ENCODE measurements at regions not wholly inside any gene's neighbourhood (a gene's known extent, or its start where the extent isn't known, plus 50 kb on each side); places are given as distances from the start of the nearest gene placed in this dataset.
A peak's percentile ranks its signal among the peaks of the same experiment; 100 is the strongest.

DNA sequence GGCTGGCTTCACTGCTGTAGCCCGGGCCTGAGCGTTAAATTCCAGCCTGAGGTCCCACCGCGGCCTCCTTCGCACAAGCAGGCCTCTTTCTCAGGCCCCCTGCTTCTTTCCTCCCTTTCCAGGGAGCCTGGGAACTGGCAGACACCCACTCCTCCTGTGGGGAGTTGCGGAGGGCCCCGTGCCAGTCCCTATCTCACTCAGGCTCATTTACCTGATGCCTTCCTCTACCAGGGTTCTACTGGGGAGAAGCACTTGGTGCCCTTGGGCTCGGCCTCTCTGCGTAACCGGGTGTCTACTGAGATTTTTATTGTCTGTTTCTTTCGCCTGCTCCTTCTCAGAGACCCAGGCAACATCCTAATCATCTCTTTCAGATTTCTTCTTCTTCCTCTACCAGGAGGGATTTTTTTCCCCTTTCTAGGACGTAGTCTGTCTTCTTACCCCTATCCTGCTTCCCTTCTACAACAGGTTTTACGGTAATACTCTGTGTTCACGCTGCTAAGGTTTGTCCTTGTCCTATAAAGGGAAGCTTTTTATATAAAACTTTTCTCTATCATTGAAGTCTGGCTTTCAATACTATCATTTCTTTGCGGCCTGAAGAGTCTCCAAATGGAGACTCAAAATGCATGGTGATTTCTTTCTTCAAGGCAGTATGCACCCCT is 135.4 kb upstream of the GPR12 start:
- Histone ChIP-seq H3K4me1 (ENCODE audit: control insufficient read depth in 2 of 2, insufficient read depth in 1 of 2, low read depth in 1 of 2, low read length in 2 of 2) (peaks cover 0 to 31% of the 10 kb centered on the region in 2 donors), H3K27me3 (ENCODE audit: control insufficient read depth in 3 of 3, insufficient read depth in 3 of 3, low read depth in 1 of 3, low read length in 3 of 3) (peaks cover 0 to 8% (median 2%) of the 10 kb centered on the region in 3 experiments), H2AFZ (ENCODE audit: low read length) (peak overlapping the region; percentile 56), H3K9ac (ENCODE audit: low read depth, low read length, poor library complexity) (no peak overlapping the region), H3K23ac (ENCODE audit: low read depth, low read length, poor library complexity) (peak overlapping the region; percentile 36), H3K14ac (ENCODE audit: low read length) (no peak overlapping the region), H2BK120ac (ENCODE audit: low read depth, low read length) (no peak overlapping the region), H3K4ac (ENCODE audit: low read length) (no peak overlapping the region), H2BK12ac (ENCODE audit: low read length) (no peak overlapping the region), H3K18ac (ENCODE audit: low read length) (peak overlapping the region; percentile 91), H2BK5ac (ENCODE audit: low read length) (no peak overlapping the region), H3K27ac (replicated peaks; ENCODE audit: low read length) (no peak overlapping the region), H3K4me3 (ENCODE audit: low read length in 2 of 2) (no peak overlapping the region), H4K8ac (ENCODE audit: low read depth, low read length) (peak overlapping the region; percentile 73), H3K9me3 (replicated peaks in 1 of 2; ENCODE audit: control insufficient read depth in 2 of 2, insufficient read depth in 1 of 2, low read depth in 1 of 2, low read length in 2 of 2) (no peaks in the 10 kb centered on the region), H3K79me1 (ENCODE audit: low read depth, low read length) (no peaks in the 10 kb centered on the region), H3K4me2 (ENCODE audit: insufficient read depth, low read length, poor library complexity, severe bottlenecking) (no peak overlapping the region), H4K91ac (ENCODE audit: low read depth, low read length, poor library complexity) (no peak overlapping the region), H3K36me3 (replicated peaks in 1 of 2; ENCODE audit: control insufficient read depth in 2 of 2, insufficient read depth in 2 of 2, low read length in 2 of 2) (no peaks in the 10 kb centered on the region), H2BK15ac (ENCODE audit: low read length) (peak overlapping the region; percentile 80), H2AK5ac (ENCODE audit: low read depth, low read length) (peak overlapping the region; percentile 71)
- no CpG with 5 or more reads among the region's 15 CpGs for WGBS, 2 donors (ENCODE audit: extremely low coverage in 2 of 2, insufficient read length in 2 of 2, insufficient replicate concordance in 1 of 2)
- no peak for DNase-seq (ENCODE audit: low spot score)

DNA sequence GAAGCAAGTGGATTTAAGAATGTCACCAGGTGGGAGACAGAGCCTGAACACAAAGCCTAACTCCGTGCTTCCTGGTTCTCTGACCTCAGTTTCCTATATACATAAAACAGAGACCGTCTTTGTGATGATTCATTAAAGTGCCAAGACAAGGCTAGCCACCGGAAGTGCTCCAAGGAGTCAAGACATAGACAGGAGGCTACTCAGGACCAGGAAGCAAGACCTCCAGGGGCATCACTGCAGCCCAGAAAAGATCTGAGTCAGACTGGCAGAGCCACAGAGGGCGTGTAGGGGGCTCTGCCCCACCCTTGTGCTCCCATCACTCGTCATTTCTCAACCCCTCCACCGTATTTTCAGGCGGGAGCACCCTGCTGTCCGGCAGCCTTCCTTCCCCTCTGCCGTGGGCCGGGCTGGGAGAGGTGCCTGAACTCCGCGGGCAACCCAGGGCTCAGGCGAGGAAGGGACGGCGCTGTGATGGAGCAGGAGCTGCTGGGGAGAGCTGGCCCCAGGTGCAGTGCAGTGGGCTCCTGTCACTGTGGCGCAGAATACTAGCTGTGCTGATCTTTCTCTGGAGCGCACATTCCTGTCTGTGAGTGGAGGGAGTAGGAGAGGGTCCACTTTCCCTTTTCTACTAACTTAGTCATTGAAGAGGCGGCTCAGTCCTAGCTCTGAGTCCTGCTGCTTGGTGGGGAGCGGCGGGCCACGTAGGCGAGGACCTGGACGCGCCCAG is 134.7 kb upstream of the GPR12 start:
- Histone ChIP-seq H2BK120ac (ENCODE audit: low read depth, low read length) (no peak overlapping the region), H3K27me3 (ENCODE audit: control insufficient read depth in 3 of 3, insufficient read depth in 3 of 3, low read depth in 1 of 3, low read length in 3 of 3) (peaks cover 0 to 6% (median 2%) of the 10 kb centered on the region in 3 experiments), H3K18ac (ENCODE audit: low read length) (peak overlapping the region; percentile 91), H3K36me3 (replicated peaks in 1 of 2; ENCODE audit: control insufficient read depth in 2 of 2, insufficient read depth in 2 of 2, low read length in 2 of 2) (no peaks in the 10 kb centered on the region), H3K23ac (ENCODE audit: low read depth, low read length, poor library complexity) (peak overlapping the region; percentile 81), H3K9me3 (replicated peaks in 1 of 2; ENCODE audit: control insufficient read depth in 2 of 2, insufficient read depth in 1 of 2, low read depth in 1 of 2, low read length in 2 of 2) (no peaks in the 10 kb centered on the region), H2BK15ac (ENCODE audit: low read length) (peak overlapping the region; percentile 80), H3K79me1 (ENCODE audit: low read depth, low read length) (no peaks in the 10 kb centered on the region), H3K9ac (ENCODE audit: low read depth, low read length, poor library complexity) (no peak overlapping the region), H2AK5ac (ENCODE audit: low read depth, low read length) (peak overlapping the region; percentile 71), H3K4me2 (ENCODE audit: insufficient read depth, low read length, poor library complexity, severe bottlenecking) (no peak overlapping the region), H4K91ac (ENCODE audit: low read depth, low read length, poor library complexity) (no peak overlapping the region), H3K4me3 (ENCODE audit: low read length in 2 of 2) (no peak overlapping the region), H3K4me1 (ENCODE audit: control insufficient read depth in 2 of 2, insufficient read depth in 1 of 2, low read depth in 1 of 2, low read length in 2 of 2) (peaks cover 0 to 29% of the 10 kb centered on the region in 2 donors), H3K14ac (ENCODE audit: low read length) (no peak overlapping the region), H3K27ac (replicated peaks; ENCODE audit: low read length) (no peak overlapping the region), H2AFZ (ENCODE audit: low read length) (peak overlapping the region; percentile 56), H2BK5ac (ENCODE audit: low read length) (peak overlapping the region; percentile 8), H4K8ac (ENCODE audit: low read depth, low read length) (peak overlapping the region; percentile 73), H3K4ac (ENCODE audit: low read length) (no peak overlapping the region), H2BK12ac (ENCODE audit: low read length) (no peak overlapping the region)
- WGBS, 2 donors (ENCODE audit: extremely low coverage in 2 of 2, insufficient read length in 2 of 2, insufficient replicate concordance in 1 of 2) = no CpG with 5 or more reads among the region's 24 CpGs
- no peak for DNase-seq (ENCODE audit: low spot score)

DNA sequence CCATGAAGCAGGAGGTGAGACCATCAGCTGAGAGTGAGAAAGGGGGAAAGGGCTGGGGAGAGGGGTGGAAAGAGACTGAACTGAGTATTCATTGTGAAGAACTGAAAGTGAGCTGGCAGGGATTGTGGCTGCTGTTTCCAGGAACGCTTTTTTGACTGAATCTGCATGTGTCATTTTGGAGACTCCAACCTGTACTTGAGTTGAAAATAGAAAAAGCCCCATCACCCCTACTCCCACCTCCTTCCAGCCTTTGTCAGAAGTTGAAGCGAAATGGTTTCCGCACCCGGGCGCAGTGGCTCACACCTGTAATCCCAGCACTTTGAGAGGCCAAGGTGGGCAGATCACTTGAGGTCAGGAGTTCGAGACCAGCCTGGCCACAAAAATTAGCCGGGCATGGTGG is 128.0 kb upstream of the GPR12 start:
- Histone ChIP-seq H3K4me2 (ENCODE audit: insufficient read depth, low read length, poor library complexity, severe bottlenecking) (no peak overlapping the region), H3K27ac (replicated peaks; ENCODE audit: low read length) (no peak overlapping the region), H3K4me1 (ENCODE audit: control insufficient read depth in 2 of 2, insufficient read depth in 1 of 2, low read depth in 1 of 2, low read length in 2 of 2) (no peaks in the 10 kb centered on the region), H3K4me3 (ENCODE audit: low read length in 2 of 2) (no peak overlapping the region), H3K9me3 (replicated peaks in 1 of 2; ENCODE audit: control insufficient read depth in 2 of 2, insufficient read depth in 1 of 2, low read depth in 1 of 2, low read length in 2 of 2) (no peaks in the 10 kb centered on the region), H3K79me1 (ENCODE audit: low read depth, low read length) (no peaks in the 10 kb centered on the region), H3K36me3 (replicated peaks in 1 of 2; ENCODE audit: control insufficient read depth in 2 of 2, insufficient read depth in 2 of 2, low read length in 2 of 2) (no peaks in the 10 kb centered on the region), H3K9ac (ENCODE audit: low read depth, low read length, poor library complexity) (no peak overlapping the region), H2BK5ac (ENCODE audit: low read length) (no peak overlapping the region), H3K18ac (ENCODE audit: low read length) (no peak overlapping the region), H3K27me3 (ENCODE audit: control insufficient read depth in 3 of 3, insufficient read depth in 3 of 3, low read depth in 1 of 3, low read length in 3 of 3) (no peaks in the 10 kb centered on the region), H4K91ac (ENCODE audit: low read depth, low read length, poor library complexity) (no peak overlapping the region), H4K8ac (ENCODE audit: low read depth, low read length) (no peak overlapping the region), H2BK120ac (ENCODE audit: low read depth, low read length) (no peak overlapping the region), H3K4ac (ENCODE audit: low read length) (no peak overlapping the region), H2BK12ac (ENCODE audit: low read length) (no peak overlapping the region), H2AFZ (ENCODE audit: low read length) (no peak overlapping the region), H3K14ac (ENCODE audit: low read length) (no peak overlapping the region), H2BK15ac (ENCODE audit: low read length) (no peak overlapping the region), H3K23ac (ENCODE audit: low read depth, low read length, poor library complexity) (no peak overlapping the region), H2AK5ac (ENCODE audit: low read depth, low read length) (no peak overlapping the region)
- DNase-seq (ENCODE audit: low spot score) = no peak
- no CpG with 5 or more reads among the region's 7 CpGs for WGBS, 2 donors (ENCODE audit: extremely low coverage in 2 of 2, insufficient read length in 2 of 2, insufficient replicate concordance in 1 of 2)

DNA sequence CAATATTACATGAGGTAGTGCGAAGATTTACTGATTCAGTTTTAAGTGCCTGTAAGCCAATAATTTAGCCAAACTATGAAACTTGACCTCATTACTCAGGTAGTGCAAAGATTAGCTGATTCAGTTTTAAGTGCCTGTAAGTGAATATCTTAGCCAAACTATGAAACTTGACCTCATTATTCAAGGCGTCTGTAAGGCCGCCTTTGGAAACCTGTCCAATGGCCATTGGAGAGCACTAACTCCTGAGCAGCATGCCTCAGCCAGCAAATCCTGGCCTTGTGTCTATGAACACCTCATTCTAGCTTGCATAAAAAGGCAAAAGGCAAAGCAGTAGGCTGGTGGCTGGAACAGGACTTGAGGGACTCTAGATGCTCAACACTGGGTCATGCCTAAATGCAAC is 127.0 kb upstream of the GPR12 start:
- no peaks in the 10 kb centered on the region for H3K79me1 ChIP-seq (ENCODE audit: low read depth, low read length)
- no peak overlapping the region for H3K18ac ChIP-seq (ENCODE audit: low read length)
- H3K14ac ChIP-seq (ENCODE audit: low read length) = peak overlapping the region; percentile 10
- H3K4me1 ChIP-seq (ENCODE audit: control insufficient read depth in 2 of 2, insufficient read depth in 1 of 2, low read depth in 1 of 2, low read length in 2 of 2) = no peaks in the 10 kb centered on the region
- no peak overlapping the region for H2BK15ac ChIP-seq (ENCODE audit: low read length)
- no peak overlapping the region for H2AFZ ChIP-seq (ENCODE audit: low read length)
- no peak overlapping the region for H2BK120ac ChIP-seq (ENCODE audit: low read depth, low read length)
- no peak overlapping the region for H4K8ac ChIP-seq (ENCODE audit: low read depth, low read length)
- H3K27ac ChIP-seq (replicated peaks; ENCODE audit: low read length) = no peak overlapping the region
- H2BK12ac ChIP-seq (ENCODE audit: low read length) = no peak overlapping the region
- no CpG with 5 or more reads among the region's 3 CpGs for WGBS, 2 donors (ENCODE audit: extremely low coverage in 2 of 2, insufficient read length in 2 of 2, insufficient replicate concordance in 1 of 2)
- no peak overlapping the region for H3K9ac ChIP-seq (ENCODE audit: low read depth, low read length, poor library complexity)
- no peak overlapping the region for H3K4ac ChIP-seq (ENCODE audit: low read length)
- H3K36me3 ChIP-seq (replicated peaks in 1 of 2; ENCODE audit: control insufficient read depth in 2 of 2, insufficient read depth in 2 of 2, low read length in 2 of 2) = no peaks in the 10 kb centered on the region
- H4K91ac ChIP-seq (ENCODE audit: low read depth, low read length, poor library complexity) = no peak overlapping the region
- H3K27me3 ChIP-seq (ENCODE audit: control insufficient read depth in 3 of 3, insufficient read depth in 3 of 3, low read depth in 1 of 3, low read length in 3 of 3) = peaks cover 0 to under 1% (median 0%) of the 10 kb centered on the region in 3 experiments
- no peak overlapping the region for H2BK5ac ChIP-seq (ENCODE audit: low read length)
- no peaks in the 10 kb centered on the region for H3K9me3 ChIP-seq (replicated peaks in 1 of 2; ENCODE audit: control insufficient read depth in 2 of 2, insufficient read depth in 1 of 2, low read depth in 1 of 2, low read length in 2 of 2)
- H3K4me3 ChIP-seq (ENCODE audit: low read length in 2 of 2) = no peak overlapping the region
- no peak for DNase-seq (ENCODE audit: low spot score)
- H2AK5ac ChIP-seq (ENCODE audit: low read depth, low read length) = no peak overlapping the region
- H3K23ac ChIP-seq (ENCODE audit: low read depth, low read length, poor library complexity) = no peak overlapping the region
- no peak overlapping the region for H3K4me2 ChIP-seq (ENCODE audit: insufficient read depth, low read length, poor library complexity, severe bottlenecking)

All from neuronal stem cell (in vitro differentiated cells).